GM13977 (cell line): ENCODE measurements at regions not wholly inside any gene's neighbourhood (a gene's known extent, or its start where the extent isn't known, plus 50 kb on each side); places are given as distances from the start of the nearest gene placed in this dataset.

Experiments used
- DNase-seq: peaks from one replicate; pipeline ENCODE4 v3.0.0; 2012; ENCODE audit warnings: low spot score
- in situ Hi-C: fragments of 300-500 bp; cut with MboI; formaldehyde crosslinking; loops from one replicate; pipeline ENCODE4 v1.12.0; 2022; ENCODE audit warnings: low sequenced_read_pairs, low pct_unique_long_range_greater_than_20kb, mixed read lengths, inconsistent platforms; ENCODE audit not compliant: unreplicated experiment
- TF ChIP-seq, protein P1 (sequence below): IDR thresholded peaks from 2 replicates; pipeline ENCODE4 v1.5.1; 2012; ENCODE audit warnings: mild to moderate bottlenecking, control low read depth; ENCODE audit not compliant: insufficient read depth; ENCODE audit errors: extremely low read depth, missing control alignments

DNA sequence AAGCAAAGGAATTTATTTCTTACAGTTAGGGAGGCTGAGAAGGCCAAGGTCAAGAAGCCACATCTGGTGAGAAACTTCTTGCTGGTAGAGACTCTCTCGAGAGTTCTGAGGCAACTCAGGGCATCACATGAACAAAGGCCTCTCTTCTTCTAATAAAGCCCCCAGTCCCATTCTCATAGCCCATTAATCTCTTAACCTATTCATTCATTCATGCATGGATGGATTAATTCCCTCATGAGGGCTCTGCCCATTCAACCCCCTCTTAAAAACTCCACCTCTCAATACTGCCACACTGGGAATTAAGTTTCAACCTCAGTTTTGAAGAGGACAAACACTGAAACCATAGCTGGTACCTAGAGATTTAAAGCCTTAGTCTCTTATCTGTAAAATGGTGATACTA is 217.9 kb upstream of the SPTLC3 start:
- in situ Hi-C loops = no loop called here
- TF ChIP-seq, protein P1, sequence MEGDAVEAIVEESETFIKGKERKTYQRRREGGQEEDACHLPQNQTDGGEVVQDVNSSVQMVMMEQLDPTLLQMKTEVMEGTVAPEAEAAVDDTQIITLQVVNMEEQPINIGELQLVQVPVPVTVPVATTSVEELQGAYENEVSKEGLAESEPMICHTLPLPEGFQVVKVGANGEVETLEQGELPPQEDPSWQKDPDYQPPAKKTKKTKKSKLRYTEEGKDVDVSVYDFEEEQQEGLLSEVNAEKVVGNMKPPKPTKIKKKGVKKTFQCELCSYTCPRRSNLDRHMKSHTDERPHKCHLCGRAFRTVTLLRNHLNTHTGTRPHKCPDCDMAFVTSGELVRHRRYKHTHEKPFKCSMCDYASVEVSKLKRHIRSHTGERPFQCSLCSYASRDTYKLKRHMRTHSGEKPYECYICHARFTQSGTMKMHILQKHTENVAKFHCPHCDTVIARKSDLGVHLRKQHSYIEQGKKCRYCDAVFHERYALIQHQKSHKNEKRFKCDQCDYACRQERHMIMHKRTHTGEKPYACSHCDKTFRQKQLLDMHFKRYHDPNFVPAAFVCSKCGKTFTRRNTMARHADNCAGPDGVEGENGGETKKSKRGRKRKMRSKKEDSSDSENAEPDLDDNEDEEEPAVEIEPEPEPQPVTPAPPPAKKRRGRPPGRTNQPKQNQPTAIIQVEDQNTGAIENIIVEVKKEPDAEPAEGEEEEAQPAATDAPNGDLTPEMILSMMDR = no peak
- DNase-seq = no peak

DNA sequence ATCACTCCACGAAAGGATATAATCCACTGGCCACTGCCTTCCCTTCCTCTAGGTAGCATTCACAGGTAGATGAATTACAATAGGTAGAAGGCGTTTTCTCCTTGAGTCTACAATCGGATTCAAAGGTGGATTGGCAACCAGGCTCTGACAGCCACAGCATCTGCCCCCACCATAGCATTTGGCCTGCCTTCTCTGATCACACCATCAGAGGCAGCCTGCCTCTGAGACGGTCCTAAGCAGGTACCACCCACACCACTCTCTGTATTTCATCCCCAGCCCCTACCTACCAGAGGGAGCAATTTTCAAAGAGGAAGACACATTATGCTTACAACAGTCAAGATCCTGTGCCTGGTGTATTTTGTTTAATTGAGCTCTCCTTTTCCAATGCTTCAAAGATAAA is 210.5 kb upstream of the SPTLC3 start:
- in situ Hi-C loops = no loop called here
- TF ChIP-seq, protein P1 = no peak
- no peak for DNase-seq

DNA sequence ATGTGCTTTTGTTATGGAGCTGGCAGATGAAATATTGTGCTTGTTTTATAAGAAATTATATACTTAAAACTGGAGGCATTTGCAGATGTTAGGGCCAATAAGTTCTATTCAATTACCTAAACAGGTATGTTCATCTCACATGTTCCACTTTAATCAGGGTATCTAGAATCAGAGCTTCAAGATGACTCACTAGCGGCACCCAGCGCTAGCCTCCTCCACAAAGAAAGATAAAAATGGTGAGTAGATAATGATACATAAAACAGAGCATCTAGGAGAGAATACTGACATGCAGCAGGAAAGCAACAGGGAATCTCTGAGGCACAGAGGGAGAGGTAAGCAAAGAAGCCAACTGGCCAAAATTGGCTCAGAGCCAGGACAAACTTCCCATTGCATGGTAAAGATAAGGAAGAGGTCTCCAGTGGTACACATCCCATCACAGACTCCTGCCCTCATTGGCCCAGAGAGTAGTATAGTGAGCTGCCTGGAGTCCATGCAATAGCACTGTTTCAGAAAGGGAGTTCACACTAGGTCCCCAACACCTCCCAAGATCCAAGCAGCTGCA is 200.7 kb upstream of the SPTLC3 start:
- TF ChIP-seq, protein P1 = no peak
- in situ Hi-C loops = no loop called here
- DNase-seq = no peak

DNA sequence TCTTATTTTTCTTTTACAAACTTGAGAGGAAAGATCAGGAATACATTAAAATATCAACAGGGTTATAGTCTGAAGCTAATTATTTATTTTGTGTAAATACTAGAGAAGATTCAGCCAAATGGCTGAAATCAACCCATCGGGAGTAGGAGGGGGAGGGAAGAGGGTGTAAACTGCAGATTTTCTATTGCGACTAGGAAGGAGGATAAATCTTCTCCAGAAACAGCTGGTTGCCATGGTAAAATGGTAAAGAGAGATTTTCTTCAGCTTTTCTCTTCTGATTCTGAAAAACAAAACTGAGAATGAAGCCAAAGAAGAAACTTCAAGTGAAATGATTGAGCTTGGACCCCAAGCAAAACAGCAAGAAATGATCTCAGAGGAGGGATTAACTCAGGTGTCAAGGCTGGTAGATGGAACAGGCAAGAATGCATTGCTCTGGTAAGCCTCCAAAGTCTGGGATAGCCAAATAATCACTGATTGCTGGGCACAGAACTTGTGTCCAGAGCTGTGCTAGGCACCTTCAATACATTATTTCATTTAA is 193.5 kb upstream of the SPTLC3 start:
- TF ChIP-seq, protein P1 = no peak
- in situ Hi-C loops = no loop called here
- DNase-seq = no peak

DNA sequence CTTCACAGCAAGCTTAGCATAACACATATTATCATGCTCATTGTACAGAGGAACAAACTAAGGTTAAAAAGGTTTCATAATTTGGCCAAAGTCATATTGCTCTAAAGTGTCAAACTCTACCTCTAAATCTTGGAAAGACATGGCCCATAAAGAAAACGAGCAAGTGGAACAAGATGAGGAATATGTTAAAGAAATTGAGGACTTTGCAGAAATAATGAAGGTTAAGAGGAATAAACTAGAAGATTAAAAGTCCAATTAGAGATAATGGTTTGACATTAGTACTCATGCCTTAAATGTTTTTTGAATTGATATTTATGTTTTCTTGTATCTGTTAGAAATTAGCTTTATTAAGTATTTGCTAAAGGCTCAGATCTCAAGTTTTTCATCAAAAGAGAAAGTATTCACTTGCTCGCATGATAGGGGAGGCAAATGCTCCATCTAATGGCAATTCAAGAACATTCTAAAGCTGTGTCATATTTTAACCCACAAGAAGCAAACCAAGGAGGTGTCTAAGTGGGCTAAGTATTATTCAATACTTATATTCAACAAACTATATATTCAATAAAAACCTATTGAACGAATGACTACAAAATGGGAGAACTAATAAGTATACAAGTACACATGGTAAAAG is 192.9 kb upstream of the SPTLC3 start:
- in situ Hi-C loops = no loop called here
- TF ChIP-seq, protein P1 = no peak
- no peak for DNase-seq

DNA sequence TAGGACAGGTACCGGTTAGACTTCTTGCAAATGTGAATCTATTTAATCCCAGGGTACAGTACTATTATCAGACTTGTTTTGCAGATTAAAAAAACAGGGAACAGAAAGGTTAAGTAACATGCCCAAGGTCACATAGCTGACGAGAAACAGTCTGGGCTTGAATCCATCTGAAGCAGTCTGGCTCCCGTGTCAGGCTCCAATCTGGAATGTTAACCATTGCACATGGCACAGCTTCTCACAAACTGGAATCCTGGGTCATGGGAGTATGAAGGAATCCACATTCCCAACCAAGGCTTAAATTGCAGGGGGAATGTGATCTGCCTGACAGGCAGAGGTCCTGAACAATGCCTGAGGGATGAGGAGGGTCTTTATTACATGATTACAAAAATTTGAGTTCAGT is 187.5 kb upstream of the SPTLC3 start:
- TF ChIP-seq, protein P1 = no peak
- DNase-seq = no peak
- in situ Hi-C loops = no loop called here

DNA sequence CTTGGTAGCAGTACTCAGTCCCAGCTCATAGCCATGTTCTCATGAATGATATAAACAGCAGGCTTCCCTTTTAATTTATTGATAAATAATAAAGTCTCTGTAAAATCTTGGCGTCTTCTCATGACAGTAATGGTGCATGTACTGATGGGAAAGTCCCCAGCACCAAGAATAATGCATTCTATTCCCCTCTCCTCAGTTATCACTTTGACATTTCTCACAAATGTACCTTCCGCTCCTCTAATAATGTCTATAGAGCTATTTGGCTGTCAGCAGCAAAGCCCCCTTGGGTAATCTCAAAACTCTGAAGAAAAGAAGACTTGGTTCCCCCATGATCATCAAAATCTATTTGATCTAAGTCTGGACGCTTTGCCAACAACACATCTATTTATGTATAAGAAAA is 185.0 kb upstream of the SPTLC3 start:
- TF ChIP-seq, protein P1 = no peak
- in situ Hi-C loops = no loop called here
- DNase-seq = no peak
